ENCODE measurements at regions not wholly inside any gene's neighbourhood (a gene's known extent, or its start where the extent isn't known, plus 50 kb on each side); places are given as distances from the start of the nearest gene placed in this dataset.

DNA sequence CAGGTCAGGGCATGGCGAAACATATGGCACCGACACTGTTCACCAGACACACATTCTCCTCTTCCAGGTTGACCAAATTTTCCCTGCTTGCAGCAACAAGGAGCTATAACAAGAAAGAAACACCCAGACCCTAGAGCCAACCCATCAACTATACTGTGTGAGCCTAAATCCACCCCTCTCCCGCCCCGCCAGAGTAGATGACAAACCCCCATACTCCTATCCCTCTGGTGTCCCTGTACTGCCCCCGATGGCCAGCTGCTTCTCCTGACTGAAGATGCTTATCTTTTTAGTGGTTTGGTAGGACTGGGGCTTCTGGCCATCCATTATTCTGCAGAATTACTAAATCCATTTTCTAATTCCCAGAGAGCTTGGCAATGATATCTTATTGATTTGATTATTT, 70.1 kb upstream of the EEPD1 start:
- TF ChIP-seq, protein P1, sequence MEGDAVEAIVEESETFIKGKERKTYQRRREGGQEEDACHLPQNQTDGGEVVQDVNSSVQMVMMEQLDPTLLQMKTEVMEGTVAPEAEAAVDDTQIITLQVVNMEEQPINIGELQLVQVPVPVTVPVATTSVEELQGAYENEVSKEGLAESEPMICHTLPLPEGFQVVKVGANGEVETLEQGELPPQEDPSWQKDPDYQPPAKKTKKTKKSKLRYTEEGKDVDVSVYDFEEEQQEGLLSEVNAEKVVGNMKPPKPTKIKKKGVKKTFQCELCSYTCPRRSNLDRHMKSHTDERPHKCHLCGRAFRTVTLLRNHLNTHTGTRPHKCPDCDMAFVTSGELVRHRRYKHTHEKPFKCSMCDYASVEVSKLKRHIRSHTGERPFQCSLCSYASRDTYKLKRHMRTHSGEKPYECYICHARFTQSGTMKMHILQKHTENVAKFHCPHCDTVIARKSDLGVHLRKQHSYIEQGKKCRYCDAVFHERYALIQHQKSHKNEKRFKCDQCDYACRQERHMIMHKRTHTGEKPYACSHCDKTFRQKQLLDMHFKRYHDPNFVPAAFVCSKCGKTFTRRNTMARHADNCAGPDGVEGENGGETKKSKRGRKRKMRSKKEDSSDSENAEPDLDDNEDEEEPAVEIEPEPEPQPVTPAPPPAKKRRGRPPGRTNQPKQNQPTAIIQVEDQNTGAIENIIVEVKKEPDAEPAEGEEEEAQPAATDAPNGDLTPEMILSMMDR (IDR thresholded peaks at IDR 0.05; ENCODE audit: unreplicated experiment): no peak
- no peak for DNase-seq (ENCODE audit: low spot score, unreplicated experiment)
- no peak overlapping the region for H3K4me3 Mint-ChIP-seq (ENCODE audit: low read depth)
- H3K27me3 Mint-ChIP-seq: peaks cover 11% of the 10 kb centered on the region
- no peaks in the 10 kb centered on the region for H3K36me3 Mint-ChIP-seq (ENCODE audit: insufficient read depth)
- H3K9me3 Mint-ChIP-seq (ENCODE audit: low read depth): no peaks in the 10 kb centered on the region
- H3K27ac Mint-ChIP-seq: no peak overlapping the region
- peaks cover 1% of the 10 kb centered on the region for H3K4me1 Mint-ChIP-seq (ENCODE audit: low read depth)

DNA sequence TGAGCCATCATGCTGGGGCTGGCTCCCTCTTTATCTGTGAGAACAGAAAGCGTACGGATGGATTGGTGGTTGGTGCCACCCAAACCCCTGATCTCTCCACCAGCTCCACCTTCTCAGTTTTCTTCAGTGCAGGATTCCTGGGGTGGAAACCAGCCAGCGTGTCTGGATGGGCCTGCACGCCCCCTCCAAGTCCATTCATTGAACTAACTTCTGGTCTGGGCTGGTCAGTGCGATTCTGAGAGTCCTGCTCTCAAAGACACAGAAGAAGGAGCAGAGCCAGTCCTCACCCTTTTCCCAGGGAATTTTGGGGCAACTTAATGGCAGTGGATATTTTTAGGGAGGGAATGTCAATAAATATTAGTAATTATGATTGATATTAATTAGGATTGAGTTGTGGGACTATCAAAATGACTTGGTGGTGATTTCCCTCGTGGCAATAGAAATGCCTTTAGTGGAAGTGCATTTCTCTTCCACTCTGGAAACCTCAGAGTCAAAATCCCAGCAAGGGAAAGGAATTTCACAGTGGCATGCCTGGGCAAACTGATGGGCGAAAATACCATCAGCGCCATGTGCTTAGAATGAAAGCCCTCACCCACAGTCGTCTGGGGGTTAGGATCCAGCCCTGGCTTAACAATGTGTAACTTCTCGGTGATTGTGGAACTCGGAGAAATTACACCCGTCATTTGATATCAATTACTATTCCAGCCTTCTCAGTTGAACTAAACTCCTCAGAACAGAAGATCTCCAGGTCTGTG, 69.3 kb upstream of the EEPD1 start:
- no peaks in the 10 kb centered on the region for H3K36me3 Mint-ChIP-seq (ENCODE audit: insufficient read depth)
- H3K4me3 Mint-ChIP-seq (ENCODE audit: low read depth): no peak overlapping the region
- peaks cover 11% of the 10 kb centered on the region for H3K27me3 Mint-ChIP-seq
- peaks cover 1% of the 10 kb centered on the region for H3K4me1 Mint-ChIP-seq (ENCODE audit: low read depth)
- H3K9me3 Mint-ChIP-seq (ENCODE audit: low read depth): peaks cover 7% of the 10 kb centered on the region
- TF ChIP-seq, protein P1 (IDR thresholded peaks at IDR 0.05; ENCODE audit: unreplicated experiment): no peak
- H3K27ac Mint-ChIP-seq: no peak overlapping the region
- no peak for DNase-seq (ENCODE audit: low spot score, unreplicated experiment)

DNA sequence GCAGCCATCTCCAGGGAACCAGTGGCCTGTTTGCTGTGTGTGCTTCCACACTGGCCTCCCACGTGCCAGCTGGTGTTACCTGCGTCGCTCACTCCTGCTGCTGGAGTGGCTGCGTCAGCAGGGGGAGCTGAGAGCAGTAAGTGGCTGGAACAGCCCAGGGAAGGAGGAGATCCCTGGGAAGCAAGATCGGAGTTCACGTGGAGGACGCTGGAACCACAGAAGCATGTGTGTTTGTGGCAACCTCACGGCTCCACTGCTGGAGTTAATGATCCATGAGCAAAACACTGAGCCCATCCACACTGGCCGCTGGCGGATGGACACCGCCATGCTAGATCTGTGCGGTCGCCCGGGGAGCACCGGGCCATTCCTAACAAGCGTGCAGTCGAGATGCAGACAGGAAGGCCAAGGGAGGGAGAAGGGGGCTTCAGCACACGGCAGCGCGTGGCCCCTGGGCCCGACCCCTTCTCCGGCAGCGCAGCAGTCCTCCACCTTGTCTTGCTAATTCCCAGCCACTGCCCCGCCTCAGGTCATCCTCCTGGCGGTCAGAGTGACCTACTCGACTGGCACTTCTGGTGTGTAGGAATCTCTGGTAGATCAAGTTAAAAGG, 68.5 kb upstream of the EEPD1 start:
- TF ChIP-seq, protein P1 (IDR thresholded peaks at IDR 0.05; ENCODE audit: unreplicated experiment): peak; percentile 47
- H3K27me3 Mint-ChIP-seq: peaks cover 11% of the 10 kb centered on the region
- peak; percentile 24 for DNase-seq (ENCODE audit: low spot score, unreplicated experiment)
- no peak overlapping the region for H3K27ac Mint-ChIP-seq
- no peaks in the 10 kb centered on the region for H3K36me3 Mint-ChIP-seq (ENCODE audit: insufficient read depth)
- no peak overlapping the region for H3K4me3 Mint-ChIP-seq (ENCODE audit: low read depth)
- H3K9me3 Mint-ChIP-seq (ENCODE audit: low read depth): peaks cover 7% of the 10 kb centered on the region
- peaks cover 1% of the 10 kb centered on the region for H3K4me1 Mint-ChIP-seq (ENCODE audit: low read depth)

DNA sequence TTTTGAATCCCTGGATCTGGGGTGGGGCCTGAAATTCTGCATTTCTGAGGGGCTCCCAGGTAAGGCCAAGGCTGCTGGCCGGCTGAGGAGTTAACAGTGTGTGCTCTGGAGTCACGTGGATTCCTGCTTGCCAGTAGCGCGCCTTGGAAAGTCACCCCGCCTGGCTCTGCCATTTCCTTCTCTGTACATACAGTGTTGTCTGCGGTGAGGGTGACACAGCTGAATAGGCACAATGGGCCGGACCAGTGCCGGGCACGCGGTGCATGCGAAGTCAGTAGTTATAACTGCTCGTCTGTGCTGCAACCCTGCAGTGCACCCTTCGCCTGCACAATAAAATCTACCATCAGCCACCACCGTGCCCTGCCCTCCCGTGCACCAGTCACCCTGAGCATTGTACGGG, 68.0 kb upstream of the EEPD1 start:
- Mint-ChIP-seq H3K4me1 (ENCODE audit: low read depth) (no peaks in the 10 kb centered on the region), H3K27ac (no peak overlapping the region), H3K9me3 (ENCODE audit: low read depth) (peaks cover 11% of the 10 kb centered on the region), H3K27me3 (peaks cover 11% of the 10 kb centered on the region), H3K36me3 (ENCODE audit: insufficient read depth) (no peaks in the 10 kb centered on the region), H3K4me3 (ENCODE audit: low read depth) (no peak overlapping the region)
- TF ChIP-seq, protein P1 (IDR thresholded peaks at IDR 0.05; ENCODE audit: unreplicated experiment): no peak
- DNase-seq (ENCODE audit: low spot score, unreplicated experiment): no peak

DNA sequence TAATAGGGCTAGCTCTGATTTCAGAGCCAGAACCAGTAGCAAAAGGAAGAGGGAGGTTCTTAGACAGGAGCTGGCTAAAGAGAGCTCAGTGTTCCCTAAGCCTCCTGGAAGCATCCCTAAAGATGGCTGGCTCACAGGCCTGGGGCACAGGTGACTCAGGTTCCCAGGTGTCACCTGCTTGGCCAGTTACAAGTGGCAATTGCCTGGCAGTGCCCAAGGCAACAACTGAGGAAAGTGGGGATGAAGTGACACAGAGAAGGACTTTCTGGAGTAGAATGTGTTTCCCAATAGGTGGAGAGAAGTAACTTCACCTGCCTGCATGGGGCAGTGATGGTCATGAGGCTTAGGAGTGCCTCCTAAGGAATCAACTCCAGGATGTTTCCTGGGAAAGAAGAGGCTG, 66.5 kb upstream of the EEPD1 start:
- Mint-ChIP-seq H3K36me3 (ENCODE audit: insufficient read depth) (no peaks in the 10 kb centered on the region), H3K4me1 (ENCODE audit: low read depth) (no peaks in the 10 kb centered on the region), H3K9me3 (ENCODE audit: low read depth) (peaks cover 11% of the 10 kb centered on the region), H3K4me3 (ENCODE audit: low read depth) (no peak overlapping the region), H3K27ac (no peak overlapping the region), H3K27me3 (peaks cover 11% of the 10 kb centered on the region)
- TF ChIP-seq, protein P1 (IDR thresholded peaks at IDR 0.05; ENCODE audit: unreplicated experiment): no peak
- no peak for DNase-seq (ENCODE audit: low spot score, unreplicated experiment)

Data from progenitor cell of endocrine pancreas (in vitro differentiated cells).